GM10266 (cell line): ENCODE measurements at regions not wholly inside any gene's neighbourhood (a gene's known extent, or its start where the extent isn't known, plus 50 kb on each side); places are given as distances from the start of the nearest gene placed in this dataset.
A peak's percentile ranks its signal among the peaks of the same experiment; 100 is the strongest.

Experiments
- DNase-seq: peaks from one replicate; pipeline ENCODE4 v3.0.0; 2012; ENCODE audit errors: extremely low spot score
- TF ChIP-seq, protein P1 (sequence below): IDR thresholded peaks from 2 replicates; pipeline ENCODE4 v1.5.1; 2012; ENCODE audit warnings: mild to moderate bottlenecking, low read depth; ENCODE audit not compliant: control insufficient read depth, insufficient read depth; ENCODE audit errors: missing control alignments

DNA sequence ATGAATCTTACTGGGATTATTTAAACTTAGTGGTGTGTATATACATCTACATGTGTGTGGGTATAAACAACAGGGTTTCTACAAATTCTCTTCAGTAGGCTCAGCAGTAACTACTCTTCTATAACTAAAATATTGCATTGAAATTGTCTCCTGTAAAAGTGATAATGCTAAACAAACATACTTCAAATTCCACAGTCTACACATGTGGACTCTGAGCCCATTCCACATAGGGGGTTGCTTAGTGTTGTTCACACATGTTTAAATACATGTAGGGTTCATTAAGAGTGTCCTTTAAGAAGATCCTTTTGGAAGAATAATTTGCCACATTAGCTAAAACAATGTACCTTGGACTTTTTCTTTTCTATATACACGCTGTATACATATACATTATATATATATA is 152.8 kb upstream of the VRK2 start:
- TF ChIP-seq, protein P1, sequence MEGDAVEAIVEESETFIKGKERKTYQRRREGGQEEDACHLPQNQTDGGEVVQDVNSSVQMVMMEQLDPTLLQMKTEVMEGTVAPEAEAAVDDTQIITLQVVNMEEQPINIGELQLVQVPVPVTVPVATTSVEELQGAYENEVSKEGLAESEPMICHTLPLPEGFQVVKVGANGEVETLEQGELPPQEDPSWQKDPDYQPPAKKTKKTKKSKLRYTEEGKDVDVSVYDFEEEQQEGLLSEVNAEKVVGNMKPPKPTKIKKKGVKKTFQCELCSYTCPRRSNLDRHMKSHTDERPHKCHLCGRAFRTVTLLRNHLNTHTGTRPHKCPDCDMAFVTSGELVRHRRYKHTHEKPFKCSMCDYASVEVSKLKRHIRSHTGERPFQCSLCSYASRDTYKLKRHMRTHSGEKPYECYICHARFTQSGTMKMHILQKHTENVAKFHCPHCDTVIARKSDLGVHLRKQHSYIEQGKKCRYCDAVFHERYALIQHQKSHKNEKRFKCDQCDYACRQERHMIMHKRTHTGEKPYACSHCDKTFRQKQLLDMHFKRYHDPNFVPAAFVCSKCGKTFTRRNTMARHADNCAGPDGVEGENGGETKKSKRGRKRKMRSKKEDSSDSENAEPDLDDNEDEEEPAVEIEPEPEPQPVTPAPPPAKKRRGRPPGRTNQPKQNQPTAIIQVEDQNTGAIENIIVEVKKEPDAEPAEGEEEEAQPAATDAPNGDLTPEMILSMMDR, result no peak
- DNase-seq, result no peak

DNA sequence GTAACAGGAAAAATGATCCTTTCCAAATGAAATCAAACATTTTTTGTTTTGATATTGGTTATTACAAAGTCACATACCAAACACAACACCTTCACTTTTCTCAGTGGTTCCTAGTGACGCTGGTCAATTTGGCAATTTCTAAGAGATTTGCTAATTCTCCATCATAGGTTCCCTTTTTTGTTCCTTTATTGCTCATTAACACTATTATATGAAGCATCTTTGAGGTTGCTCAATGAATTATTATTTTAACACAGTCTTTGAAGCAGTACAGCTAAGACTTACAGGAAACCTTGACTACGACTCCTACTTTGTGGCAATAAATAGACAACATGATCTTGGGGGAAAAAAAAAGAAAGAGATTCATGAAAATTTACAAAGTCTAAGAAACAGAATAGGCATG is 152.2 kb upstream of the VRK2 start:
- TF ChIP-seq, protein P1, result no peak
- no peak for DNase-seq

- TF ChIP-seq, protein P1, result no peak
- DNase-seq, result no peak
Observed at GRCh38 chr2:57897920-57898319, 148.7 kb upstream of the VRK2 start.

DNA sequence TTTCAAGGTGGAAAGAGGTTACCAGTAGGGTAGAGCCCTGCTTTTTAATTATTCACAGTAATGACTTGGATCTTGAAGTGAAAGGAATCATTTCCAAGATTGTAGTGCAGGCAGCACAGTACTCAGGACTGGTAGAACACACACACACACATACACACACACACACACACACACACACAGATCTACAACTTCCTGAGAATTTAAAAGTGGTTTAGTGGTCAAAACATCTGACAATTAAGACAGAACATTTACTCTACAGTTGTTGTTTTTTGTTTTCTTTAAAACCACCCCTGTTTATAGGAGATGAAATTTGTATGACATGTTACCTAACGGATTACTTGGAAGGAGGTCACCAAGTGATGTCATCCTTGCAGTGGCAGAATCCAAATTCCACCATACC is 146.7 kb upstream of the VRK2 start:
- no peak for DNase-seq
- TF ChIP-seq, protein P1, result no peak

GRCh38 chr2:57902578-57902977 is 144.0 kb upstream of the VRK2 start:
- no peak for DNase-seq
- TF ChIP-seq, protein P1, result no peak

- TF ChIP-seq, protein P1, result peak; percentile 80
- DNase-seq, result peak; percentile 35
Observed at GRCh38 chr2:57906152-57906732, 140.4 kb upstream of the VRK2 start.

- no peak for DNase-seq
- TF ChIP-seq, protein P1, result no peak
Observed at GRCh38 chr2:57907411-57907810, 139.2 kb upstream of the VRK2 start.
